NB4 (cell line): ENCODE measurements at regions not wholly inside any gene's neighbourhood (a gene's known extent, or its start where the extent isn't known, plus 50 kb on each side); places are given as distances from the start of the nearest gene placed in this dataset.
"Not testable (repeated sequence)": the region's sequence is repeated elsewhere in the genome, so short reads cannot be mapped to it uniquely, and the experiment has no call there.

ENCODE experiments used
- DNase-seq: peaks from one replicate; pipeline ENCODE4 v3.0.0; 2010; ENCODE audit warnings: low read depth
- H3K4me3 ChIP-seq: one replicate; pipeline ENCODE4 v1.5.1; 2011; ENCODE audit warnings: mild to moderate bottlenecking, low read depth, low read length, moderate library complexity
- MYC ChIP-seq: IDR thresholded peaks from 2 replicates; pipeline ENCODE4 v1.6.1; 2011; ENCODE audit warnings: low read depth, low read length
- POLR2A ChIP-seq: IDR thresholded peaks from 2 replicates; pipeline ENCODE4 v1.6.1; 2011; ENCODE audit warnings: mild to moderate bottlenecking; ENCODE audit not compliant: insufficient read length; ENCODE audit errors: extremely low read depth
- TF ChIP-seq, protein P1 (sequence below): IDR thresholded peaks from one replicate; pipeline ENCODE4 v1.5.1; 2012; ENCODE audit warnings: low read depth, low read length
- TF ChIP-seq, protein P2 (sequence below): IDR thresholded peaks from 2 replicates; pipeline ENCODE4 v1.6.1; 2011; ENCODE audit warnings: low read depth, low read length

DNA sequence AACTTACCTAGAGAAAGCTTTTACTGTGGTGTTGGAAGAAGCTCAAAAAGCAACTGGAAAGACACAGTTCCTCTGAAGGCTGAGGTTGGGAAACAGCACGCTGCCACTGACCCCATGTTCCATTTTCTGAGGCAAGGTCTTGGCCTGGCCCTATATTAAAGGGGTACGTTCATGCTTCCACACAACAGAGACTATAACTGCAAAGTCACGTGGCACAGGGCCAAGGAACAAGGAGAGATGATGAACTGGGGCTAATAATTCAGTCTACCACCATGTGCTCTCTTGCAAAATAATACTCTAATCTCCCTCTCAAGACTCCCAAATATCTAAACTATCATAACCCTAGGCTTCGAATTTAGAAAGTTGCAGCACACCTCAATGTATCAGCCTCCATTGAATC lies 381.6 kb downstream of the DSEL start:
- H3K4me3 ChIP-seq, result no peak overlapping the region
- DNase-seq, result no peak
- no peak for TF ChIP-seq POLR2A

DNA sequence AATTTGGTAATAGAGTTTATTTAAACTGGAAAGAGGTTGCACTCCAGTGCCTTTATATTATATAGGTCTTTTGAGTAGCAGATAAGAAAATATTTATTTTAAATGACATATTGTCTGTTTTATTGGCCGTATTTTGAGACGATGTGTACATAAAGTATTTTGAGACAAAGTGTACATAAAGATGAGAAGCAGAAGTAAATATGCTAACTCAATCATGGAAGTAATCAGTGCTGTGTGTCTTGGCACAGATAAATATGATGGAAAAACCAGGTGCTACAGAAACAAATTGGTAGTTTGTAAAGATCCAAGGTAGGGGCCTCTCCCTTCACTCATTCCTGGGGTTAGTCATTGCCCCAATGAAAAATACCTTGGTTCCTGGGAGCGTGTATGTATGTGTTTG lies 382.9 kb downstream of the DSEL start:
- TF ChIP-seq MYC (no peak), POLR2A (no peak)
- TF ChIP-seq, protein P1, sequence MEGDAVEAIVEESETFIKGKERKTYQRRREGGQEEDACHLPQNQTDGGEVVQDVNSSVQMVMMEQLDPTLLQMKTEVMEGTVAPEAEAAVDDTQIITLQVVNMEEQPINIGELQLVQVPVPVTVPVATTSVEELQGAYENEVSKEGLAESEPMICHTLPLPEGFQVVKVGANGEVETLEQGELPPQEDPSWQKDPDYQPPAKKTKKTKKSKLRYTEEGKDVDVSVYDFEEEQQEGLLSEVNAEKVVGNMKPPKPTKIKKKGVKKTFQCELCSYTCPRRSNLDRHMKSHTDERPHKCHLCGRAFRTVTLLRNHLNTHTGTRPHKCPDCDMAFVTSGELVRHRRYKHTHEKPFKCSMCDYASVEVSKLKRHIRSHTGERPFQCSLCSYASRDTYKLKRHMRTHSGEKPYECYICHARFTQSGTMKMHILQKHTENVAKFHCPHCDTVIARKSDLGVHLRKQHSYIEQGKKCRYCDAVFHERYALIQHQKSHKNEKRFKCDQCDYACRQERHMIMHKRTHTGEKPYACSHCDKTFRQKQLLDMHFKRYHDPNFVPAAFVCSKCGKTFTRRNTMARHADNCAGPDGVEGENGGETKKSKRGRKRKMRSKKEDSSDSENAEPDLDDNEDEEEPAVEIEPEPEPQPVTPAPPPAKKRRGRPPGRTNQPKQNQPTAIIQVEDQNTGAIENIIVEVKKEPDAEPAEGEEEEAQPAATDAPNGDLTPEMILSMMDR, result no peak
- TF ChIP-seq, protein P2, sequence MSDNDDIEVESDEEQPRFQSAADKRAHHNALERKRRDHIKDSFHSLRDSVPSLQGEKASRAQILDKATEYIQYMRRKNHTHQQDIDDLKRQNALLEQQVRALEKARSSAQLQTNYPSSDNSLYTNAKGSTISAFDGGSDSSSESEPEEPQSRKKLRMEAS, result no peak
- DNase-seq, result no peak
- no peak overlapping the region for H3K4me3 ChIP-seq

DNA sequence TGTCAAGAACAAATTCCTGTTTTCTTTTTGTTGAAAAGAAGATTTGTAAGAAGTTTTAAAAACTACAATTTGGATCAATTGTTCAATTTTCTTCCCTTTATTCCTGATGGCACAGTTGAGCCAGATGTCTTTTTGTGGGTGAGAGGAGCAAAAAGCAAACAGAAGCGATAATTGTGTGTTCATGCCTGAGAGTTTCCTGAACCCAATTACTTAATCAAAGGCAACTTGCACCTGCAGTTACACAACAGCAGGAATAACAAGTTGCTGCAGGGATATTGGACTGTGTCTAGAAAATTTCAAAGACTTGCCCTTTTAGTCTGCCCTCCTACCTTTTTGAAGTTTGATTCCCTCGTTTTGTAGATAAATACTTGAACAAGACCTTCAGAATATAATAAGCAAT lies 383.6 kb downstream of the DSEL start:
- no peak for DNase-seq
- TF ChIP-seq, protein P2, result no peak
- TF ChIP-seq MYC (no peak), POLR2A (no peak)
- TF ChIP-seq, protein P1, result no peak

DNA sequence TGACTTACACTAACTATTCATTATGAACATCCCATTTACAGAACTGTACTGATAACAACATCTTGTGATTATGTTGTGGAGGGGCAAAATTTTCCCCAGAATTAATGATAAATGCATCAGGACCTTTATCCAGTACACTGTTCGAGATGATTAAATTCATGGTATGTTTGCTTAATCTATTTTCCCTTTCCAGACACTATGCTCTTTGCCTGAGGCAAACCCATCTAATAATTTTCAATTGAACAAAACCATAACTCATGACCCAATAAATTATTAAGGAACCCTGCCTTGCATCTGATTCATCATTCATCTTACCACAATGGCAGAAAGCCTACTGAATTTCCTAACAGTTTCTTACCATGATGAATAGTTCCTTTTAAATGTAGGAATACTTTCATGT lies 385.0 kb downstream of the DSEL start:
- H3K4me3 ChIP-seq, result no peak overlapping the region
- DNase-seq, result no peak
- TF ChIP-seq POLR2A, result no peak
- TF ChIP-seq MYC, result no peak
- TF ChIP-seq, protein P1, result no peak
- TF ChIP-seq, protein P2, result no peak

More for the DNA sequence above, 383.6 kb downstream of the DSEL start:
- no peak overlapping the region for H3K4me3 ChIP-seq

DNA sequence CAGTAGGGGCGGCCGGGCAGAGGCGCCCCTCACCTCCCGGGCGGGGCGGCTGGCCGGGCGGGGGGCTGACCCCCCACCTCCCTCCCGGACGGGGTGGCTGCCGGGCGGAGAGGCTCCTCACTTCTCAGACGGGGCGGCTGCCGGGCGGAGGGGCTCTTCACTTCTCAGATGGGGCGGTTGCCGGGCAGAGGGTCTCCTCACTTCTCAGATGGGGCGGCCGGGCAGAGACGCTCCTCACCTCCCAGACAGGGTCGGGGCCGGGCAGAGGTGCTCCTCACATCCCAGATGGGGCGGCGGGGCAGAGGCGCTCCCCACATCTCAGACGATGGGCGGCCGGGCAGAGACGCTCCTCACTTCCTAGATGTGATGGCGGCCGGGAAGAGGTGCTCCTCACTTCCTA lies 389.8 kb downstream of the DSEL start:
- H3K4me3 ChIP-seq, DNase-seq: not testable (repeated sequence)

DNA sequence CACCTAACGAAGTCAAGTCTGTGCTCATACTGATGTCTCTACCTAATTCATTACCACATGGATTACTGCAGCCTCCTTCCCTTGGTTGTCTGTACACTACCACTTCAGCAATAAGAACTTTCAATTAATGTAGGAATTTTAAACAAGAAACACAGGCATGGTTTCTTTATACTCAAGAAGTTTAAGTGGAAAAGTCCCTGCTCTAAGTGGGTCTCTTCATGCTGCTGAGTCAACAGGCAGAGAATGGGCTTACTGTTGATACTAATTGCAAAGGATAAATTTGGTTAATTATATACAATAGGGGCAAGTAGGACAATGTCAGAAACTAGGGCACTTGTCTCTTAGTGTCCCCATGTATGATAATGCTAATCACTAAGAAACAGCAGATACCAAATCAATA lies 392.6 kb downstream of the DSEL start:
- no peak overlapping the region for H3K4me3 ChIP-seq
- DNase-seq, result no peak
- no peak for TF ChIP-seq POLR2A
- no peak for TF ChIP-seq MYC
- TF ChIP-seq, protein P2, result no peak
- TF ChIP-seq, protein P1, result no peak

DNA sequence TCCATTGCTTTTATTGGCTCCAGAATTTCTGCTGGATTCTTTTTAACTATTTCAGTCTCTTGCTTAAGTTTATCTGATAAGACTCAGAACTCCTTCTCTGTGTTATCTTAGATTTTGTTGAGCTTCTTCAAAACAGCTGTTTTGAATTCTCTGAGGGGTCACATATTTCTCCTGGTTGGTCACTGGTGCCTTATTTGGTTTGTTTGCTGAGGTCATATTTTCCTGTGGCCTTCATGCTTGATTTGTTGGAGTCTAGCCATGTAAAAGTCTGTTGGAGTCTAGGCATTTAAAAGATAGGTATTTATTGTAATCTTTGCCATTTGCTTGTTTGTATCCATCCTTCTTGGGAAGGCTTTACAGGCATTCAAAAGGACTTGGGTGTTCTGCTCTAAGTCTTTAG lies 398.7 kb downstream of the DSEL start:
- no peak for TF ChIP-seq POLR2A
- TF ChIP-seq, protein P2, result no peak
- TF ChIP-seq MYC, result no peak
- TF ChIP-seq, protein P1, result no peak
- DNase-seq, result no peak
- H3K4me3 ChIP-seq, result no peak overlapping the region
